Testis (tissue), 2 donors: ENCODE measurements at regions not wholly inside any gene's neighbourhood (a gene's known extent, or its start where the extent isn't known, plus 50 kb on each side); places are given as distances from the start of the nearest gene placed in this dataset.

Experiments used
- DNase-seq: peaks from one replicate; pipeline ENCODE4 v3.0.0-alpha.2; 2019
- H3K27ac ChIP-seq, 2 donors: fragments of 200-600 bp; sonication (generic); one replicate each; pipeline ENCODE4 v1.5.1; 2019
- H3K27me3 ChIP-seq: fragments of 200-600 bp; sonication (generic); one replicate; pipeline ENCODE4 v1.5.1; 2019
- H3K36me3 ChIP-seq: fragments of 200-600 bp; sonication (generic); one replicate; pipeline ENCODE4 v1.5.1; 2017; ENCODE audit warnings: low read depth; ENCODE audit errors: missing control alignments
- H3K4me1 ChIP-seq: fragments of 200-600 bp; sonication (generic); one replicate; pipeline ENCODE4 v1.5.1; 2019
- H3K4me3 ChIP-seq, 2 donors: fragments of 200-600 bp; sonication (generic); one replicate each; pipeline ENCODE4 v1.5.1; 2017 to 2019
- H3K9me3 ChIP-seq: fragments of 200-600 bp; sonication (generic); one replicate; pipeline ENCODE4 v1.5.1; 2017
- POLR2A ChIP-seq: fragments of 450-650 bp; IDR thresholded peaks from one replicate; pipeline ENCODE4 v1.6.1; 2017; ENCODE audit warnings: antibody characterized with exemption, mild to moderate bottlenecking, moderate library complexity
- WGBS, 2 donors: methylation state at CpG; one replicate each; pipeline ENCODE4 v1.1.5; 2018; 5-methylcytosine and 5-hydroxymethylcytosine counted together
- intact Hi-C: fragments of 100-400 bp; cut with DNase I; formaldehyde crosslinking; loops from one replicate; pipeline ENCODE4 v1.15.1; 2023; ENCODE audit warnings: low total_unique reads
- TF ChIP-seq, protein P1 (sequence below), 3 experiments: fragments of 450-650 bp in 2 of 3; fragments of 200-600 bp in 1 of 3; sonication (generic) in 1 of 3; IDR thresholded peaks; one replicate each; pipeline ENCODE4 v1.5.1; 2016 to 2019; ENCODE audit warnings: antibody characterized with exemption in 3 of 3, mild to moderate bottlenecking in 2 of 3, moderate library complexity in 1 of 3

- intact Hi-C loops, result no loop called here
Measured at GRCh38 chr13:37410316-37410715, 188.3 kb downstream of the POSTN start.

GRCh38 chr13:37409756-37410155 lies 188.8 kb downstream of the POSTN start:
- TF ChIP-seq POLR2A, result no peak
- TF ChIP-seq, protein P1, sequence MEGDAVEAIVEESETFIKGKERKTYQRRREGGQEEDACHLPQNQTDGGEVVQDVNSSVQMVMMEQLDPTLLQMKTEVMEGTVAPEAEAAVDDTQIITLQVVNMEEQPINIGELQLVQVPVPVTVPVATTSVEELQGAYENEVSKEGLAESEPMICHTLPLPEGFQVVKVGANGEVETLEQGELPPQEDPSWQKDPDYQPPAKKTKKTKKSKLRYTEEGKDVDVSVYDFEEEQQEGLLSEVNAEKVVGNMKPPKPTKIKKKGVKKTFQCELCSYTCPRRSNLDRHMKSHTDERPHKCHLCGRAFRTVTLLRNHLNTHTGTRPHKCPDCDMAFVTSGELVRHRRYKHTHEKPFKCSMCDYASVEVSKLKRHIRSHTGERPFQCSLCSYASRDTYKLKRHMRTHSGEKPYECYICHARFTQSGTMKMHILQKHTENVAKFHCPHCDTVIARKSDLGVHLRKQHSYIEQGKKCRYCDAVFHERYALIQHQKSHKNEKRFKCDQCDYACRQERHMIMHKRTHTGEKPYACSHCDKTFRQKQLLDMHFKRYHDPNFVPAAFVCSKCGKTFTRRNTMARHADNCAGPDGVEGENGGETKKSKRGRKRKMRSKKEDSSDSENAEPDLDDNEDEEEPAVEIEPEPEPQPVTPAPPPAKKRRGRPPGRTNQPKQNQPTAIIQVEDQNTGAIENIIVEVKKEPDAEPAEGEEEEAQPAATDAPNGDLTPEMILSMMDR (IDR thresholded peaks at IDR 0.05), result no peak
- H3K4me3 ChIP-seq, result no peak overlapping the region
- DNase-seq, result no peak
- no peaks in the 10 kb centered on the region for H3K36me3 ChIP-seq
- H3K9me3 ChIP-seq, result no peaks in the 10 kb centered on the region
- intact Hi-C loops, result no loop called here
- H3K27ac ChIP-seq, result no peak overlapping the region
- no peaks in the 10 kb centered on the region for H3K27me3 ChIP-seq
- H3K4me1 ChIP-seq, result no peaks in the 10 kb centered on the region

More at GRCh38 chr13:37410316-37410715, 188.3 kb downstream of the POSTN start:
- Histone ChIP-seq H3K27me3 (no peaks in the 10 kb centered on the region), H3K4me1 (no peaks in the 10 kb centered on the region), H3K9me3 (no peaks in the 10 kb centered on the region), H3K36me3 (no peaks in the 10 kb centered on the region), H3K27ac (no peak overlapping the region), H3K4me3 (no peak overlapping the region)
- TF ChIP-seq, protein P1 (IDR thresholded peaks at IDR 0.05), result no peak
- no peak for TF ChIP-seq POLR2A
- no peak for DNase-seq
- WGBS, 2 donors, result 68 to 77% methylated on average over 6 of the region's 6 CpGs

DNA sequence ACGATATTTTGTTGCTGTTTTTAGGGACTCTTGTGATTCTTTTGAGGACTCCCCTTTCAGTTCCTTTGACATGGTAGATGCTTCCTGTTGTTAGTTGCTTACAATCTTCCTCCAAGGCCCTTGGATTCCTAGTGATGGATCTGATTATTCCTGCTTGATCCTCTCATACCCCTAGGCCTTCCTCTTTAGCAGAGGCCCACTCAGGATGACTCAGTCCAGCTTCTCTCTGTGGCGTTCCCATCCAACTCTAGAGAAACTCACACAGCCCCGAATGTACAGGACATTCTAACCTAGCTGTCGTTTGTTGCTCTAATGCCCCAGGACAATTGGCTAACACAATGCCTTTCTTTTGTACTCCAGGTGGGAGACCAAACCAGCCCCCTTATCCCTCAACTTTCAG lies 191.4 kb downstream of the POSTN start:
- WGBS, 2 donors, result 85 to 89% methylated on average over 4 of the region's 4 CpGs
- Histone ChIP-seq H3K4me1 (no peaks in the 10 kb centered on the region), H3K27ac (no peak overlapping the region), H3K27me3 (no peaks in the 10 kb centered on the region), H3K4me3 (no peak overlapping the region), H3K9me3 (no peaks in the 10 kb centered on the region), H3K36me3 (no peaks in the 10 kb centered on the region)
- no peak for TF ChIP-seq POLR2A
- TF ChIP-seq, protein P1 (IDR thresholded peaks at IDR 0.05), result no peak
- intact Hi-C loops, result no loop called here
- no peak for DNase-seq

GRCh38 chr13:37406031-37406430 lies 192.5 kb downstream of the POSTN start:
- Histone ChIP-seq H3K4me1 (no peaks in the 10 kb centered on the region), H3K9me3 (no peaks in the 10 kb centered on the region), H3K36me3 (no peaks in the 10 kb centered on the region), H3K27me3 (no peaks in the 10 kb centered on the region), H3K4me3 (no peak overlapping the region), H3K27ac (no peak overlapping the region)
- intact Hi-C loops, result no loop called here
- TF ChIP-seq, protein P1 (IDR thresholded peaks at IDR 0.05), result no peak
- no peak for TF ChIP-seq POLR2A
- no peak for DNase-seq
- 77 to 89% methylated on average over 1 of the region's 1 CpG for WGBS, 2 donors

DNA sequence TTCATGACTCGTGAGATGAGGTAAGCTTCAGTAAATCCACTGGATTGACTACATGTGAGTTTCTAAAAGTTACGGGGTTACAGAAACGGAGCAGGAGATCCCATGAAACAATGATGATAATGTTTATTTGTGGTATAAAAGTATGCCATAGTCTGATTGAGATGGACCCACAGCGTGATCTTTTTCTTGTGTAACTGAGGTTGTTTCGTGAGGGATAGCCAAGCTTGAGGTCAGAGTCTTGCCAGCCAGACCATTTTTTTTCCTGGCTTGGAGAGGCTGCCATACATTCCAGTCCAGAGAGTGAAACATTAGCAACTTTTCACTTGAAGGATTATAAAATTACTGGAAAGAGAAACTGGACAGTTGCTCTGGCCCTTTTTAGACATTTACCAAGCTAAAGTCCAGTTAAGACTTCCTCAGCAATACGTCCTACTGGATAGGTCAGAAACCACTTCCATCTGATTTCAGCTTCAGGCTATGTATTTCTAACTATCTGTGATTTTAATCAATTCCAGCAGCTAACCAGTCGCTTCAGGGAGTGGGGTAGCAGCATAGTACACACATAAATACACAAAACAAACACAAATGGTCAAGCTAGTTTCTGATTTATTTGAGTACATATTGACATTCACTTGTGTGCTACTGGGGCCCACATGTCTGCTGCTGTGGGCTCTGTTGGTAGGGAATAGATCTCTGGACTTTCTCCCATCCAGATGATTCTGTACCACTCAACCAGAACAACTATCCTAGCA lies 194.6 kb downstream of the POSTN start:
- H3K27me3 ChIP-seq, result no peaks in the 10 kb centered on the region
- H3K4me1 ChIP-seq, result no peaks in the 10 kb centered on the region
- intact Hi-C loops, result no loop called here
- H3K27ac ChIP-seq, result no peak overlapping the region
- H3K9me3 ChIP-seq, result no peaks in the 10 kb centered on the region
- DNase-seq, result no peak
- H3K36me3 ChIP-seq, result no peaks in the 10 kb centered on the region
- TF ChIP-seq, protein P1 (IDR thresholded peaks at IDR 0.05), result no peak
- TF ChIP-seq POLR2A, result no peak
- 75 to 85% methylated on average over 7 of the region's 7 CpGs for WGBS, 2 donors
- H3K4me3 ChIP-seq, result no peak overlapping the region
